Stimulated activated CD4-positive, alpha-beta T cell treated with anti-CD3 and anti-CD28 coated beads, Interleukin-2, amount 100 ng/mL, for 4 hours (primary cell): ENCODE measurements at regions not wholly inside any gene's neighbourhood (a gene's known extent, or its start where the extent isn't known, plus 50 kb on each side); places are given as distances from the start of the nearest gene placed in this dataset.

ENCODE experiments used
- DNase-seq: peaks from one replicate; pipeline ENCODE4 v3.0.0-alpha.2; 2020; ENCODE audit warnings: low read depth

DNA sequence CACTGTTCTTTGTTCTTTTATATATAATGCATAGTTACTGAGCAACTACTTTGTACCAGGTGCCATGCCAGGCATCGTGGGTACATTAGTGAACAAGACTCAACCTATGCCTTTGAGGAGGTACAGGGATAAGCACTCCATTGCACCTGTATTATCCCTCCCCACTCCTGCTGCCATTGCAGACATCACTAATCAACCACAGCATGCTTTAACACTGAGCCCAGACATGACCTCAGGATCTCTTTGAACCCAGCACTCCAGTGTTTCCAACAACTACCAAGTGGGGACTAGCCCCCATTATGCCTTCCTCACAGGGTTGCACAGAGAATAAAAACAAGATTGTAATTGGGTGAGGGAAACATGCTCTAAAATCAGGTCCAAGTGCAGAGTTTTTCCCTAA lies 60.5 kb upstream of the COL13A1 start:
- DNase-seq: no peak

DNA sequence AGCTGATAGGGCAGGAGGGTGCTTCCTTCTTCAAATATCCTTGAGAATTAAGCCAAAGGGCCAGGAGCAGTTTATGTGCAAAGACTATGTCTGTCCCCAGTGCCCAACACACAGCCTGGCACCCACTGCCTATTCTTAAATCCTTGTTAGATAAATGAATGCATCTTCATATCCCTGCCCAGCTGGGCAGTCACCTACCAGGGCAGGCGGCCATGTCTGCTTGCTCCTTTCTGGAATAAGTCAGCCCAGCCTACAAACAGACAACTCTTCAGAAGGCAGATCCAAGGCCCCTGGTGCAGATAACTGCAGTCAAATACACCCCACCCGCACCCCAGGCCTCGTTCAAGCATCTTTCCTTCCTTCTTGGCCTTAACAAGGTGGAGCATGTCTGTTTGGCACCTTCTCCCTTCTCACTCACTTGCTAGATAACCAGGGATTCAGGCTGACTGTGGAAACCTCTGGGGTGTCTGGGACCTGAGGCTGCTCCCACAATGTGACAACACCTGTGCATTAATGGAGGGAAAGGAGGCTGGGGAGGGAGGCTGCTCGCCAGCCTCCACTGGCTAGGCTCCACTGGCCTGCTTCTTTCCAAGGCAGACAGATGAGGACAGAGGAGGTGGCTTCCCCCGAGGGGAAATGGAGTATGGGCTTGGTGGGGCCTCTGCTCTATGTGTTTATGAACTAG lies 59.9 kb upstream of the COL13A1 start:
- DNase-seq: no peak

DNA sequence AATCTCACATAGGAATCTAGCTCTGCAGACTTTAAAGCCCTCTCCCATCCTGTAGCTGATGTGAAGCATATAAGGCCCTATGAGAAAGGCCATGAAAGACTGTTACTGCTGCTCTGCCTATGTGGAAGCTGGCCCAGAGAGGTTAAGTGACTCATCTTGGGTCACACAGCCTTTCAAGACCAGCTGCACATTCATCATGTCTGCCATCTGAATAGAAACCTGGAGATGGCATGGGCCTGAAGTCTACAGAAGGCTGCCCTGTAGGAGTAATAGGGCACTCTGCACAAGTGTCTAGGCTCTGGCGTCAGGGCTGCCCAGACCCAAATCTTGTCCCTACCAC lies 59.4 kb upstream of the COL13A1 start:
- no peak for DNase-seq

DNA sequence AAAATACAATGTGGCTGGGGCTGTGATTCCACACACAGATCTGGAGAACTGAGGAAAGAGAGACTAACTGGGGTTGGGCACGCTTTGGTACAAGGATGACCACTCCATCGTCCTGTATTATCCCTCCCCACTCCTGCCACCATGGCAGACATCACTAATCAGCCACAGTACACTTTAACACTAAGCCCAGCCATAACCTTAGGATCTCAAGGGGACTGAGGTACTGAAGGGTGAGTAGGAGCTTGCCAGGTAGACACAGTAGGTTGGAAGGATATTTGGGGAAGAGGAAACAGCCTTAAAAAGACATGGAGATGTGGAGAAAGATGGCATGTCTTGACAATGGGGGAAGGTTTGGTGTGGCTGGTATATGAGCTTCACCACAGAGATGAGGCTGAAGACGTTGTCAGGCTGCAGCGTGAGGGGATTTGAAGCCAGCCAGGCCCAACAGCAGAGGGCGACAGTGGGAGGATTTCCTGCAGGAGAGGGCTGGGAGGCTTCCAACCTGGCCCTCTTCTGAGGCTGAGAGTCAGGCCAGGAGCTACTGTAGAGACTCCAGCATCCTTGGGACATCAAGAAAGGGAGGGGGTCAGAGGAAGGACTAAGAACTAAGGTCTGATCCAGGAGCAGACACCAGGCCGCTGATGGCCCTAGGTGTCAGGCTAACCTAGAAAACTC lies 58.6 kb upstream of the COL13A1 start:
- DNase-seq: no peak

DNA sequence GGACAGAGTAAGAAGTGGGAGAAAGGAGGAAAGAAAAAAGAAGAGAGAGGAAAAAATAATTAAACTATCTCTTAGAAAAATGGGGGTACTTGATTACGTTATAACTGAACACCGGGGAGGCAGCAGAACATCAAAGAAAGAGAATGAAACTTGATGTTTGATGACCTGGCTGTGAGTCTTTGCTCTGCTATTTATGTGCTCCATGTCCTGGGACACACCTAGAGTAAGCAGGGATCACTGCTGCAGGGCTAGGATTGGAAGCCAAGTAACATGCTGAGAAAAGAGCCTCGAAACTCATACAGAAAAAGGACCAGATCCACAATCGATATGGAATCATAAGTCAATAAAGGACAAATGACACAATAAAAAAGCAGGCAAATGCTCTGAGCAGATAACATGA lies 56.7 kb upstream of the COL13A1 start:
- no peak for DNase-seq

DNA sequence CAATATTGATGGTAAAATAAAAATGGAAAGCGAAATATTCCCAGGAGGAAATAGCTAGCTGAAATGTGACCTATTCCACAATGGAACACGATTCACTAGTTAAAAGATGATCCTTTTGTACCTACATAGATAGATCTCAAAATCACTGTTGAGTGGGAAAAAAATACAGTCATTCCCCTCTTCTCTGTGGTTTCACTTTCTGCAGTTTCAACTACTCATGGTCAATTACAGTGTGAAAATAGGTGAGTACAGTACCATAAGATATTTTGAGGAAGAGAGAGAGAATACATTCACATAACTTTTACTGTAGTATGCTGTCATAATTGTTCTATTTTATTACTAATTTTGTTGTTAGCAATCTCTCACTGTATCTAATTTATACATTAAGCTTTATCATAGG lies 56.0 kb upstream of the COL13A1 start:
- DNase-seq: no peak

DNA sequence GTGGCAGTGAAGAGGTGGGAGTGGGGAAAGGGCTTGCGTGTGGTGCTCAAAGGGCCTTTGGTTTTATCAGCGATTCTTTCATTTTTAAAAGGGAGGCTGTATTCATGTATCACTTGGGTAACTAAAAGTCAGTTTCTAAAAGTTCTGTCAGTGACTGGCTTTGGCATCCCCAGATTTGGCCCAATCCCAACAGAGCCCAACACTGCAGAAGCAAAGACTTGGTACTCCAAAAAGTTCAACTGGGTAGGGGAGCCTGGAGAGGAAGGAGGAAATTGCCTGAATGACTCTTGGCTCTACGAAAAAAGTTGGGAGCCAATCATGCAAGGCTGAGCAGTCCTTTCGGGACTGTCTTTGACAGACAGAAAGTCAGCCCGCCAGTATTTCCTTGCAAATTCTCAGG lies 54.5 kb upstream of the COL13A1 start:
- no peak for DNase-seq

DNA sequence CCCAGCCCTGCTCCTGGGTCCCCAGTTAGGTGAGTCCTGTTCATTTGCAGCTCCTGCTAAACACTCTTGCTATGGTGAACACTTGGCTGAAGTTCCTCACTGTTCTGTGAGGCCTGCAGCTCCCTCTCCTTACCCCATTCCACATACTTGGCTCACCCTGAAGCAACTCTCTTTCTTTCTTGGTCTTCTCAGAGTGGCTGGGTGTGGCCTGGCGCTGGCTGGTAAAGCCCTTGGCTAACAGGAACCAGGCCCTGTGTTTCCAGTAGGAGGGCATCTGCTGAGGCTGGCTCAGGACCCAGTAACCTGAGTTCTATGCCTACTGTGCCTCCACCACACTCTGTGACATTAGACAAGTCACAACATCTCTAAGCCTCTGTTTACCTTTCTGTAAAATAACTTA lies 53.1 kb upstream of the COL13A1 start:
- DNase-seq: no peak

GRCh38 chr10:69749178-69750010 lies 52.3 kb upstream of the COL13A1 start:
- no peak for DNase-seq

DNA sequence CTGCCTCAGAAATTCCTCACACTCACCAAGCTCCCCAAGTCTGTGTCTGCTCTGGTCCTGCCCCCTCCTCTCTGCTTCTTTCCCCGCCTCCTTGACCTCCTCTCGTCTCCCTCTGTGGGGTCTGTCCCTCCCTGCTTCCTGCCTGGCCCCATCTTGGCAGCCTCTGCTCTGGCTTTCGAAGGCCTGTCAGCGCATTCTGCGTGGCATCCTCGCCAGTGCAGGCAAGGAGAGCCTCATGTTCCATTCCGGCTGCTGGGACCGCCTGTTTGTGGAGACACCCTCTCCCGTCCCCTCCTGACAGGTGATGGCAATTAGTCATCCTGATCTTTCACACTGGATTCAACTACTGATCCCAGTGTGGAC lies 51.7 kb upstream of the COL13A1 start:
- DNase-seq: no peak

DNA sequence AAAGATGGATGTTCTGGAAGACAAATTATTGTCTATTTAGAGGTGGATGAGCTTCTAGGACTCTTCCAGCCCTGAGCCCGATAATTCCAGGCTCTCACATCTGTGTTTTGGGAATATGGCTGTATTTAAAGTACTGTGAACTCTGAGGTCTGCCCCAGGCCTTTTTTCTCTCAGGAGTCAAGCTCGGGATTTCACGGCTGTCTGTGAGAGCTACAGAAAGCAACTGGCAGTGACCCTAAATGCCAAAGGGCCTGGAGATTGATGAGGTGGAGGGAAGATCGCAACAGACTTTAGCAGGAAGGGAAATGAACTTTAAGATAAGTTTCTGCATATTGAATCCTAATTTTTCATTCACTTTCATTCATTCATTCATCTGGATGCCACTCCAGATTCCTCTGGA lies 51.0 kb upstream of the COL13A1 start:
- no peak for DNase-seq

DNA sequence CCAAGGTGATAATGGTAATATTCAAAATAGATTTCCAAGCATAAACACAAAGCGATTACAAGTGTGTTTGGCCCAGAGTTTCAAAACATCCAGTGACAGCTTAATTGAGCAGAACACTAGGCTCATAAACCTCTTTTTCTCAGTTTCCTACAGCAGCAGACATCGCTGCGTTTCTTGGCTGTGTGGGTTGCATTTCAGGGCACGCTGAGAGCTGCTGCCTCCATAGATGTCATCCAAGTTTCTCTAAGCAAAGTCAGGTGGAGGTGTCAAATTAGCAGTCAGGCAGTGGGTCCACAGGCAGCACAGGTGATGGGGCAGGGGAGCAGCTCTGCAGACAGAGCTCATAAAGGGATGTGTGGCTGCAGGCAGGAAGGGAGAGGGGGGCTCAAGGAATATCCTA lies 50.5 kb upstream of the COL13A1 start:
- no peak for DNase-seq
